ENCODE measurements at regions not wholly inside any gene's neighbourhood (a gene's known extent, or its start where the extent isn't known, plus 50 kb on each side); places are given as distances from the start of the nearest gene placed in this dataset.

- H3K4me1 Mint-ChIP-seq, result no peaks in the 10 kb centered on the region
- no peaks in the 10 kb centered on the region for H3K36me3 Mint-ChIP-seq (ENCODE audit: low read depth)
- no peaks in the 10 kb centered on the region for H3K9me3 Mint-ChIP-seq
- no peaks in the 10 kb centered on the region for H3K27me3 Mint-ChIP-seq (ENCODE audit: low read depth, poor library complexity)
- TF ChIP-seq CTCF (IDR thresholded peaks at IDR 0.05), result no peak
- no peak overlapping the region for H3K4me3 Mint-ChIP-seq
- H3K27ac Mint-ChIP-seq, result no peak overlapping the region
- no peak for DNase-seq
Observed at GRCh38 chr5:120052916-120053828, 410.9 kb upstream of the PRR16 start.

GRCh38 chr5:120053841-120054240 lies 410.3 kb upstream of the PRR16 start:
- Mint-ChIP-seq H3K4me1 (no peaks in the 10 kb centered on the region), H3K9me3 (no peaks in the 10 kb centered on the region), H3K27me3 (ENCODE audit: low read depth, poor library complexity) (no peaks in the 10 kb centered on the region), H3K4me3 (no peak overlapping the region), H3K36me3 (ENCODE audit: low read depth) (no peaks in the 10 kb centered on the region), H3K27ac (no peak overlapping the region)
- TF ChIP-seq CTCF (IDR thresholded peaks at IDR 0.05), result no peak
- no peak for DNase-seq

GRCh38 chr5:120055858-120056257 lies 408.2 kb upstream of the PRR16 start:
- TF ChIP-seq CTCF (IDR thresholded peaks at IDR 0.05), result no peak
- no peaks in the 10 kb centered on the region for H3K9me3 Mint-ChIP-seq
- H3K27me3 Mint-ChIP-seq (ENCODE audit: low read depth, poor library complexity), result no peaks in the 10 kb centered on the region
- no peaks in the 10 kb centered on the region for H3K4me1 Mint-ChIP-seq
- H3K27ac Mint-ChIP-seq, result no peak overlapping the region
- no peak overlapping the region for H3K4me3 Mint-ChIP-seq
- no peak for DNase-seq
- no peaks in the 10 kb centered on the region for H3K36me3 Mint-ChIP-seq (ENCODE audit: low read depth)

GRCh38 chr5:120062515-120062917 lies 401.6 kb upstream of the PRR16 start:
- H3K9me3 Mint-ChIP-seq, result no peaks in the 10 kb centered on the region
- no peaks in the 10 kb centered on the region for H3K4me1 Mint-ChIP-seq
- no peaks in the 10 kb centered on the region for H3K36me3 Mint-ChIP-seq (ENCODE audit: low read depth)
- H3K4me3 Mint-ChIP-seq, result no peak overlapping the region
- H3K27ac Mint-ChIP-seq, result no peak overlapping the region
- H3K27me3 Mint-ChIP-seq (ENCODE audit: low read depth, poor library complexity), result peaks cover 3% of the 10 kb centered on the region
- no peak for DNase-seq
- TF ChIP-seq CTCF (IDR thresholded peaks at IDR 0.05), result no peak

GRCh38 chr5:120072068-120072761 lies 391.9 kb upstream of the PRR16 start:
- H3K4me3 Mint-ChIP-seq, result no peak overlapping the region
- no peak for DNase-seq
- no peaks in the 10 kb centered on the region for H3K4me1 Mint-ChIP-seq
- no peaks in the 10 kb centered on the region for H3K9me3 Mint-ChIP-seq
- H3K27me3 Mint-ChIP-seq (ENCODE audit: low read depth, poor library complexity), result no peaks in the 10 kb centered on the region
- no peaks in the 10 kb centered on the region for H3K36me3 Mint-ChIP-seq (ENCODE audit: low read depth)
- no peak overlapping the region for H3K27ac Mint-ChIP-seq
- no peak for TF ChIP-seq CTCF (IDR thresholded peaks at IDR 0.05)
